HepG2 (cell line): ENCODE measurements at regions not wholly inside any gene's neighbourhood (a gene's known extent, or its start where the extent isn't known, plus 50 kb on each side); places are given as distances from the start of the nearest gene placed in this dataset.
A peak's percentile ranks its signal among the peaks of the same experiment; 100 is the strongest.
"Not testable (repeated sequence)": the region's sequence is repeated elsewhere in the genome, so short reads cannot be mapped to it uniquely, and the experiment has no call there.

ENCODE experiments used
- ATAC-seq: fragments of 200-7000 bp; cut with Tn5 transposase; 3 replicates; pipeline ENCODE4 v1.9.1; 2020; ENCODE audit warnings: mild to moderate bottlenecking, moderate library complexity
- BruUV-seq: library from RNA; stranded (reverse); fragments of 400-500 nt; replicated peaks from 2 replicates; lab custom pipeline; 2021; lab: Mats Ljungman, UMichigan
- CTCF ChIA-PET: fragments of 300-600 bp; formaldehyde crosslinking; extraction: SDS; loops from one replicate; lab custom pipeline; 2021; ENCODE audit warnings: low total read pairs, inconsistent platforms, low intra/inter-chr PET ratio; lab: Yijun Ruan, JAX
- POLR2A ChIA-PET: fragments of 350-600 bp; sonication (Branson Sonifier 250); formaldehyde crosslinking; loops from one replicate; lab custom pipeline; 2020; ENCODE audit warnings: antibody characterized with exemption, inconsistent platforms; lab: Yijun Ruan, JAX
- DNase-seq: peaks from one replicate; pipeline ENCODE4 v3.0.0-alpha.2; 2015; ENCODE audit warnings: low spot score
- FAIRE-seq: peaks from 3 replicates; lab custom pipeline; 2011; peaks lifted over from hg19 to GRCh38; lab: Jason Lieb, UNC
- H2AFZ ChIP-seq: one replicate; pipeline ENCODE4 v1.6.1; 2011; ENCODE audit warnings: low read length, inconsistent platforms
- H3K27ac ChIP-seq: fragments of 300-600 bp; 3 replicates; pipeline ENCODE4 v1.8.0; 2011; ENCODE audit warnings: mixed run types, mild to moderate bottlenecking, mixed read lengths, low read length, inconsistent platforms; ENCODE audit not compliant: insufficient read depth; ENCODE audit errors: extremely low read length
- H3K27me3 ChIP-seq, 2 experiments: fragments of 200-600 bp in 1 of 2; 2 replicates in 1 of 2; 3 replicates in 1 of 2; pipeline versions ENCODE4 v1.6.0 to v1.8.0; 2011; ENCODE audit warnings: low read length in 2 of 2, mild to moderate bottlenecking in 2 of 2, moderate library complexity in 2 of 2, inconsistent platforms in 1 of 2; ENCODE audit not compliant: insufficient read depth in 2 of 2, control insufficient read depth in 1 of 2
- H3K36me3 ChIP-seq, 2 experiments: fragments of 200-600 bp in 1 of 2; replicated peaks in 1 of 2; 2 replicates in 1 of 2; 3 replicates in 1 of 2; pipeline versions ENCODE4 v1.5.1 to v1.8.0; 2011; ENCODE audit warnings: low read length in 2 of 2, inconsistent platforms in 1 of 2; ENCODE audit not compliant: insufficient read depth in 2 of 2, control insufficient read depth in 1 of 2
- H3K4me1 ChIP-seq: 2 replicates; pipeline ENCODE4 v1.5.1; 2012; ENCODE audit warnings: low read length, inconsistent platforms; ENCODE audit not compliant: insufficient read depth
- H3K4me2 ChIP-seq: 2 replicates; pipeline ENCODE4 v1.6.0; 2011; ENCODE audit warnings: low read depth, low read length, inconsistent platforms
- H3K4me3 ChIP-seq, 3 experiments: fragments of 200-600 bp in 1 of 3; sonication (generic), shearing (Covaris generic) in 1 of 3; replicated peaks in 1 of 3; 2 replicates each; pipeline ENCODE4 v1.5.1; 2011 to 2016; ENCODE audit warnings: low read length in 3 of 3, inconsistent platforms in 2 of 3, low read depth in 2 of 3, mild to moderate bottlenecking in 2 of 3, control low read depth in 1 of 3, mixed read lengths in 1 of 3; ENCODE audit not compliant: insufficient read depth in 1 of 3
- H3K79me2 ChIP-seq: one replicate; pipeline ENCODE4 v1.6.1; 2011; ENCODE audit warnings: low read length, inconsistent platforms; ENCODE audit not compliant: insufficient read depth
- H3K9ac ChIP-seq: 2 replicates; pipeline ENCODE4 v1.6.0; 2011; ENCODE audit warnings: mild to moderate bottlenecking, low read depth, low read length, inconsistent platforms; ENCODE audit not compliant: insufficient read depth
- H3K9me3 ChIP-seq: 2 replicates; pipeline ENCODE4 v1.5.1; 2012; ENCODE audit warnings: mild to moderate bottlenecking, low read length
- H4K20me1 ChIP-seq: 2 replicates; pipeline ENCODE4 v1.6.0; 2011; ENCODE audit warnings: inconsistent platforms, mild to moderate bottlenecking, low read length, moderate library complexity; ENCODE audit not compliant: insufficient read depth
- WGBS: methylation state at CpG from one replicate; pipeline ENCODE4 v1.1.6; 2017; ENCODE audit warnings: low lambda C conversion rate; 5-methylcytosine and 5-hydroxymethylcytosine counted together
- in situ Hi-C: cut with HindIII; loops from 2 replicates; pipeline ENCODE4 v1.10.0; 2017; ENCODE audit warnings: low pct_unique_long_range_greater_than_20kb; ENCODE audit not compliant: extremely low pct_ligation_motif_present
- intact Hi-C: fragments of 100-400 bp; cut with micrococcal nuclease; formaldehyde crosslinking; loops from one replicate; pipeline ENCODE4 v1.10.0; 2022; ENCODE audit not compliant: unreplicated experiment
- TF ChIP-seq, protein P1 (sequence below): sonication (generic); formaldehyde crosslinking; IDR thresholded peaks from 2 replicates; pipeline ENCODE4 v1.5.0; 2020; ENCODE audit warnings: mild to moderate bottlenecking, missing genetic modification reagents, moderate library complexity

DNA sequence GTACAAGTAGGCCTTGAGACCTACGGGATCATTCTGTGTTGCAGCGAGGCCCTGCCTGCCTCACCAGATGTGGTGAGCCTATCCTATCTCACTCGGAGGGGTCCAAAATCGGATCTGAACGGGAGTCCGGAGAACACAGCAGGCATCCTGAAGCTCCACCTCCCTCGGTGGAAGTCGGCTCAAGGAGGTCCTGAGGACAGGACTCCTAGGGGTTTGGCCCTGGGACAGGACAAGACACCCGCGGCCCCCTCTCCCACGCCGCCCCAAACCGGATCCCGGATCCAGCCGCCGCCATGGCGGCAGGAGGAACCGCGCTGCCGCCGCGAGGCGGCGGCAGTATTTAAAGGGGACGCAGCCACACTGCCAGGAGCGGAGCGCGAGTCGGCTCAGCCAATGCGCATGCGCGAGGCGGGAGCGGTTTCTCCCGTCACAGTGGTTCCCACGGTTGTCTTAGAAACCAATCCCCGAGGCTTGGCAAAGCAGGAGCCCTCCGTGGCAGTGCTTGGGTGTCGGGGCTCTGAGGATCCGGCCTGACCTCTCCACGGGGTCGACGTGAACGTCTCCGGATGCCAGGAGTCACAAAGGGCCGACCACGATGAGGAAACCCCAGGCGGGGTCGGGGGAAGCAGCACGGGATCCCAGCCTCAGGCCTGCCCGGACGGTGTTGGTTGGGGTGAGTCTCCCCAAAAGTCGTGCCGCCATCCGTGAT lies 454.6 kb upstream of the ZNG1F start (continued):
- TF ChIP-seq, protein P1, sequence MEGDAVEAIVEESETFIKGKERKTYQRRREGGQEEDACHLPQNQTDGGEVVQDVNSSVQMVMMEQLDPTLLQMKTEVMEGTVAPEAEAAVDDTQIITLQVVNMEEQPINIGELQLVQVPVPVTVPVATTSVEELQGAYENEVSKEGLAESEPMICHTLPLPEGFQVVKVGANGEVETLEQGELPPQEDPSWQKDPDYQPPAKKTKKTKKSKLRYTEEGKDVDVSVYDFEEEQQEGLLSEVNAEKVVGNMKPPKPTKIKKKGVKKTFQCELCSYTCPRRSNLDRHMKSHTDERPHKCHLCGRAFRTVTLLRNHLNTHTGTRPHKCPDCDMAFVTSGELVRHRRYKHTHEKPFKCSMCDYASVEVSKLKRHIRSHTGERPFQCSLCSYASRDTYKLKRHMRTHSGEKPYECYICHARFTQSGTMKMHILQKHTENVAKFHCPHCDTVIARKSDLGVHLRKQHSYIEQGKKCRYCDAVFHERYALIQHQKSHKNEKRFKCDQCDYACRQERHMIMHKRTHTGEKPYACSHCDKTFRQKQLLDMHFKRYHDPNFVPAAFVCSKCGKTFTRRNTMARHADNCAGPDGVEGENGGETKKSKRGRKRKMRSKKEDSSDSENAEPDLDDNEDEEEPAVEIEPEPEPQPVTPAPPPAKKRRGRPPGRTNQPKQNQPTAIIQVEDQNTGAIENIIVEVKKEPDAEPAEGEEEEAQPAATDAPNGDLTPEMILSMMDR (CRISPR knock-in tag), result peak; percentile 28; the same call in 1 of the 2 replicates

DNA sequence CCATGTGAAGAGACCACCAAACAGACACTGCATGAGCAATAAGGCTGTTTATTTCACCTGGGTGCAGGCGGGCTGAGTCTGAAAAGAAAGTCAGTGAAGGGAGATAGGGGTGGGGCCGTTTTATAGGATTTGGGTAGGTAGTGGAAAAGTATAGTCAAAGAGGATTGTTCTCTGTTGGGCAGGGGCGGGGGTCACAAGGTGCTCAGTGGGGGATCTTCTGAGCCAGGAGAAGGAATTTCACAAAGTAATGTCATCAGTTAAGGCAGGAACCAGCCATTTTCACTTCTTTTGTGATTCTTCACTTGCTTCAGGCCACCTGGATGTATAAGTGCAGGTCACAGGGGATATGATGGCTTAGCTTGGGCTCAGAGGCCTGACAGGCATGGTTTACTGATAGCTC lies 444.6 kb upstream of the ZNG1F start:
- DNase-seq, H3K27ac ChIP-seq, in situ Hi-C loops, FAIRE-seq, POLR2A ChIA-PET, H4K20me1 ChIP-seq, CTCF ChIA-PET, H3K9ac ChIP-seq, H2AFZ ChIP-seq, BruUV-seq, H3K4me1 ChIP-seq, H3K79me2 ChIP-seq, intact Hi-C loops, H3K4me3 ChIP-seq, H3K36me3 ChIP-seq, H3K9me3 ChIP-seq, ATAC-seq, H3K27me3 ChIP-seq, H3K4me2 ChIP-seq: not testable (repeated sequence)
- WGBS, result 11% methylated on average over 3 of the region's 3 CpGs

DNA sequence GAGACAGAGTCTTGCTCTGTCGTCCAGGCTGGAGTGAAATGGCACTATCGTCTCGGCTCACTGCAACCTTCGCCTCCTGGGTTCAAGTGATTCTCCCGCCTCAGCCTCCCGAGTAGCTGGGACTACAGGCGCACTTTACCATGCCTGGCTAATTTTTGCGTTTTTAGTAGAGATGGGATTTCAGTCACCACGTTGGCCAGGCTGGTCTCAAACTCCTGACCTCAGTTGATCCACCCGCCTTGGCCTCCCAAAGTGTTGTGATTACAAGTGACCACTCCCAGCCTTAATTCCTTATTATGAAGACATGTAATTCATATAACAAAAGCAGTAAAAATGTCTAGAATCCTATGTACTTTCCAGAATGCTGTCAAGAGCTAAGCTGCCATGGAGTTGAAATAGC lies 434.5 kb upstream of the ZNG1F start:
- H3K27ac ChIP-seq, in situ Hi-C loops, H3K4me3 ChIP-seq, DNase-seq, BruUV-seq, H2AFZ ChIP-seq, POLR2A ChIA-PET, H3K9me3 ChIP-seq, H3K4me2 ChIP-seq, ATAC-seq, H3K79me2 ChIP-seq, H3K4me1 ChIP-seq, CTCF ChIA-PET, H3K36me3 ChIP-seq, FAIRE-seq, H3K9ac ChIP-seq, intact Hi-C loops, H4K20me1 ChIP-seq, H3K27me3 ChIP-seq: not testable (repeated sequence)
- 34% methylated on average over 7 of the region's 10 CpGs for WGBS

DNA sequence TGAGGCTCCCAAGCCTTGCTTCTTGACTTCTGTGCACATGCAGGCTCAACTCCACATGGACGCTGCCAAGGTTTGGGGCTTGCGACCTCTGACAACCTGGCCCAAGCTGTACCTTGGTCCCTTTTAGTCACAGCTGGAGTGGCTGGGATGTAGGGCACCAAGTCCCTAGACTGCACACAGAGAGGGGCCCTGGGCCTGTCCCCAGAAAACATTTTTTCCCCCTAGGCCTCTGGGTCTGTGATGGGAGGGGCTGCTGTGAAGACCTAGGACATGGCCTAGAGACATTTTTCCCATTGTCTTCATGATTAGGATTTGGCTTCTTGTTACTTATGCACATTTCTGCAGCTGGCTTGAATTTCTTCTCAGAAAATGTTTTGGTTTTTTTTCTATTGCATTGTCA lies 430.1 kb upstream of the ZNG1F start:
- H3K27ac ChIP-seq, POLR2A ChIA-PET, in situ Hi-C loops, H3K36me3 ChIP-seq, H3K9ac ChIP-seq, BruUV-seq, H4K20me1 ChIP-seq, FAIRE-seq, ATAC-seq, H3K79me2 ChIP-seq, CTCF ChIA-PET, H3K4me3 ChIP-seq, H3K4me1 ChIP-seq, H3K9me3 ChIP-seq, H3K4me2 ChIP-seq, intact Hi-C loops, H2AFZ ChIP-seq, H3K27me3 ChIP-seq, DNase-seq: not testable (repeated sequence)
- WGBS, result no CpG with 5 or more reads among the region's 2 CpGs
